ENCODE measurements at regions not wholly inside any gene's neighbourhood (a gene's known extent, or its start where the extent isn't known, plus 50 kb on each side); places are given as distances from the start of the nearest gene placed in this dataset.

- TF ChIP-seq MAFK (IDR thresholded peaks at IDR 0.05; ENCODE audit: partially characterized antibody) = peak; percentile 22
- TF ChIP-seq EP300 (IDR thresholded peaks at IDR 0.05) = no peak
- TF ChIP-seq, protein P1, sequence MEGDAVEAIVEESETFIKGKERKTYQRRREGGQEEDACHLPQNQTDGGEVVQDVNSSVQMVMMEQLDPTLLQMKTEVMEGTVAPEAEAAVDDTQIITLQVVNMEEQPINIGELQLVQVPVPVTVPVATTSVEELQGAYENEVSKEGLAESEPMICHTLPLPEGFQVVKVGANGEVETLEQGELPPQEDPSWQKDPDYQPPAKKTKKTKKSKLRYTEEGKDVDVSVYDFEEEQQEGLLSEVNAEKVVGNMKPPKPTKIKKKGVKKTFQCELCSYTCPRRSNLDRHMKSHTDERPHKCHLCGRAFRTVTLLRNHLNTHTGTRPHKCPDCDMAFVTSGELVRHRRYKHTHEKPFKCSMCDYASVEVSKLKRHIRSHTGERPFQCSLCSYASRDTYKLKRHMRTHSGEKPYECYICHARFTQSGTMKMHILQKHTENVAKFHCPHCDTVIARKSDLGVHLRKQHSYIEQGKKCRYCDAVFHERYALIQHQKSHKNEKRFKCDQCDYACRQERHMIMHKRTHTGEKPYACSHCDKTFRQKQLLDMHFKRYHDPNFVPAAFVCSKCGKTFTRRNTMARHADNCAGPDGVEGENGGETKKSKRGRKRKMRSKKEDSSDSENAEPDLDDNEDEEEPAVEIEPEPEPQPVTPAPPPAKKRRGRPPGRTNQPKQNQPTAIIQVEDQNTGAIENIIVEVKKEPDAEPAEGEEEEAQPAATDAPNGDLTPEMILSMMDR (IDR thresholded peaks at IDR 0.05) = no peak
Measured at GRCh38 chr2:5172923-5173322, 519.3 kb upstream of the SOX11 start.
